GM12872 (cell line): ENCODE measurements at regions not wholly inside any gene's neighbourhood (a gene's known extent, or its start where the extent isn't known, plus 50 kb on each side); places are given as distances from the start of the nearest gene placed in this dataset.

Source experiments
- CTCF ChIP-seq: IDR thresholded peaks from 3 replicates; pipeline ENCODE4 v1.5.1; 2011; ENCODE audit warnings: low read depth, mild to moderate bottlenecking, low read length, moderate library complexity; ENCODE audit not compliant: insufficient read depth

- TF ChIP-seq CTCF = no peak
Observed at GRCh38 chr2:145841973-145842372, 1322.1 kb upstream of the ZEB2 start.

DNA sequence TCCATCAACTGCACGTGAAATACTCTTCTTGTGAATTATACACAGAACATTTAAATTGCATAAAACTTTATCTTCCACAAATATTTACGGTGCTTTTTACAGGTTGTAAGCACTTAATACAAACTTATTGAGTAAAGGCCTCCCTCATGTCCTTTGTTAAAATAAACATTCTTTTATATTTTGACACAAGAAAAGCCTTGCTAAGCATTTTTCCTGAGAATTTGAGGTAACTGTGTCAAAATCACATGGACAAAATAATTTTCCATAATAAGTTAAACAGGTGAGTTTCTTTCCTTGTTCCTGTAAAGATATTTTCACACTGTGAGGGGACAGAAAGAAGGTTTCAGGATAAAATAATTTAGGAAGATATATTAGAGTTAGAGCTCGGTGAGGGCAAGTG, 1317.1 kb upstream of the ZEB2 start:
- no peak for TF ChIP-seq CTCF

GRCh38 chr2:145835665-145836064, 1315.7 kb upstream of the ZEB2 start:
- no peak for TF ChIP-seq CTCF

DNA sequence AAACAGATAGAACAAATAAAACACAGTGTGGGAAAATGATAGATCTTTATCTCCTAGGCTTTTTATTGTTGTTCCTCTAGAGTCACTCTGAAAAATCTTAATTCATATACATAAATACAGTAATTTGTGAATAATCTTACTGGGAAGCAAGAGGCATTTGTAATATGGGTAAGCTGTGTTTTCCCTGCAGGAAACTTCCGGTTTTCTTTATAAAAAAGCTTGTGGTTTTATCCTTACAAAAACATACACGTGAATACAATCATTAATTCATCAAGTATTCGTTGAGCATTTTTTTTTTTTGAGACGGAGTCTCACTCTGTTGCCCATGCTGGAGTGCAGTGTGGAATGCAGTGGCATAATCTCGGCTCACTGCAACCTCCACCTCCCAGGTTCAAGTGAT, 1312.8 kb upstream of the ZEB2 start:
- no peak for TF ChIP-seq CTCF

DNA sequence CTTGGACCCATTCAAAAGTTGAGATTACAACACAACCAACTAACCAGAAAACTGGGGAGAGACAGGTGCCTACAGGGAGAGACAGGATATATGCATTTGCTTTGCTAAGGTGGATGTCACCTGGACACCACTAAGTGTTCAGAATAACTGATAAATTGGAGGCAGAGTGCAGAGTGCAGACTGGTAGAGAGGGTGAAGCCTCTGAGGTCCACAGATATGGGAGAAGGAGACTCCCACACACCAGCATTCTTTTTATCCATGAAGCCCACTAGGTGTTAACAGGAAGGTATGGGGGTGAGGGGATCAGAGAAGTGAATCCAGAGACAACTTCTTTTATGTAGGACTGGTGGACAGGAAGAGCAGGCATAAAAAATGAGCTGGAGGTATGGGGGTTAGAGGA, 1310.0 kb upstream of the ZEB2 start:
- no peak for TF ChIP-seq CTCF

- TF ChIP-seq CTCF = no peak
Observed at GRCh38 chr2:145827235-145827634, 1307.3 kb upstream of the ZEB2 start.

DNA sequence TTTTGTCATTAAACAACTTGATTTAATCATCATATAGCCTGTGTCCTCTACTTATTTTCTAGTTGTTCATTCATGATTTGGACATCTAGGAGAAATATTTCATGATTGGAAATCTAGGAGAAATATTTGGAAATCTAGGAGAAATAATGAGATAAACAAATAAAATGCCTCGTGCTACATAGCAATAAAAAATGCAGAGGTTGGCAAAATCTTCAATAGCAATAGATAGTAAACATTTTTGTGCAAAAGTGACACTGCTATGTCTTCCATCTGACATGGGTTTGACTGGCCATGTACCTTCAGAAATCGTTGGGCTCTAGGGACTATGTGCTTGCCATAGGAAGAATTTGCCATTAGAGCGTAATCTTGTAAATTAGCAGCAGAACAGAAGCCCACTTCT, 1304.5 kb upstream of the ZEB2 start:
- TF ChIP-seq CTCF = no peak
